PC-3 (cell line): ENCODE measurements at regions not wholly inside any gene's neighbourhood (a gene's known extent, or its start where the extent isn't known, plus 50 kb on each side); places are given as distances from the start of the nearest gene placed in this dataset.

Experiments used
- ATAC-seq: fragments of 200-7000 bp; cut with Tn5 transposase; 2 replicates; pipeline ENCODE4 v1.9.1; 2020; ENCODE audit warnings: mild to moderate bottlenecking, moderate library complexity
- BruUV-seq: library from RNA; stranded (reverse); fragments of 400-500 nt; replicated peaks from 2 replicates; lab custom pipeline; 2021; lab: Mats Ljungman, UMichigan
- CTCF ChIA-PET: fragments of 300-600 bp; sonication (Branson Sonifier 250); formaldehyde crosslinking; loops from one replicate; lab custom pipeline; 2022; ENCODE audit warnings: antibody characterized with exemption; lab: Charles Lee
- POLR2A ChIA-PET: fragments of 300-600 bp; sonication (Branson Sonifier 250); formaldehyde crosslinking; loops from one replicate; lab custom pipeline; 2022; ENCODE audit warnings: antibody characterized with exemption; ENCODE audit not compliant: unreplicated experiment; lab: Charles Lee
- DNase-seq: peaks from one replicate; pipeline ENCODE4 v3.0.0-alpha.2; 2015
- H2AFZ ChIP-seq: fragments of 300-600 bp; sonication (generic); 2 replicates; pipeline ENCODE4 v1.6.0; 2016; ENCODE audit warnings: antibody characterized with exemption, low read length
- H3F3A ChIP-seq: fragments of 300-600 bp; sonication (generic); one replicate; pipeline ENCODE4 v1.6.0; 2017; ENCODE audit warnings: antibody characterized with exemption, low read length, control low read depth, mild to moderate bottlenecking; ENCODE audit not compliant: unreplicated experiment
- H3K27ac ChIP-seq: fragments of 300-600 bp; sonication (generic); 2 replicates; pipeline ENCODE4 v1.5.1; 2016; ENCODE audit warnings: mild to moderate bottlenecking, low read length
- H3K27me3 ChIP-seq: fragments of 300-600 bp; sonication (generic); 2 replicates; pipeline ENCODE4 v1.6.1; 2016; ENCODE audit warnings: low read length, mixed read lengths
- H3K36me3 ChIP-seq: fragments of 300-600 bp; sonication (generic); 2 replicates; pipeline ENCODE4 v1.6.1; 2016; ENCODE audit warnings: low read depth, mixed run types, low read length, mixed read lengths
- H3K4me1 ChIP-seq: fragments of 300-600 bp; sonication (generic); 2 replicates; pipeline ENCODE4 v1.5.1; 2016; ENCODE audit warnings: low read length; ENCODE audit not compliant: insufficient read depth
- H3K4me2 ChIP-seq: fragments of 300-600 bp; sonication (generic); 2 replicates; pipeline ENCODE4 v1.6.0; 2016; ENCODE audit warnings: low read length
- H3K4me3 ChIP-seq: fragments of 300-600 bp; sonication (generic); 2 replicates; pipeline ENCODE4 v1.5.1; 2016; ENCODE audit warnings: mild to moderate bottlenecking, low read length, mixed read lengths
- H3K79me2 ChIP-seq: fragments of 300-600 bp; sonication (generic); 2 replicates; pipeline ENCODE4 v1.6.1; 2017; ENCODE audit warnings: low read length, mixed read lengths
- H3K9ac ChIP-seq: fragments of 300-600 bp; sonication (generic); 2 replicates; pipeline ENCODE4 v1.6.0; 2016; ENCODE audit warnings: mild to moderate bottlenecking, low read length
- H3K9me2 ChIP-seq: fragments of 300-600 bp; sonication (generic); replicated peaks from 2 replicates; pipeline ENCODE4 v1.6.1; 2016; ENCODE audit warnings: mixed run types, low read length, mixed read lengths
- H3K9me3 ChIP-seq: fragments of 300-600 bp; sonication (generic); 2 replicates; pipeline ENCODE4 v1.6.1; 2016; ENCODE audit warnings: low read length, mixed read lengths
- H4K20me1 ChIP-seq: fragments of 300-600 bp; sonication (generic); 2 replicates; pipeline ENCODE4 v1.6.1; 2016; ENCODE audit warnings: low read length, mixed read lengths
- CTCF ChIP-seq: fragments of 300-600 bp; sonication (generic); conservative IDR thresholded peaks from 2 replicates; pipeline ENCODE4 v1.5.1; 2017; ENCODE audit warnings: antibody characterized with exemption, low read depth, mild to moderate bottlenecking, low read length
- EZH2 ChIP-seq: fragments of 300-600 bp; sonication (generic); IDR thresholded peaks from one replicate; pipeline ENCODE4 v1.6.1; 2017; ENCODE audit warnings: antibody characterized with exemption, mild to moderate bottlenecking, low read length; ENCODE audit not compliant: unreplicated experiment
- EZH2phosphoT487 ChIP-seq: fragments of 300-600 bp; sonication (generic); IDR thresholded peaks from 2 replicates; pipeline ENCODE4 v1.6.1; 2018; ENCODE audit warnings: mild to moderate bottlenecking, antibody characterized with exemption, low read length, borderline replicate concordance
- intact Hi-C: fragments of 100-400 bp; cut with micrococcal nuclease; formaldehyde crosslinking; loops from 2 replicates; pipeline ENCODE4 v1.9.0; 2023

GRCh38 chr6:55654445-55654844 lies 75.5 kb upstream of the HMGCLL1 start:
- POLR2A ChIA-PET, result no interaction called here
- Histone ChIP-seq H3F3A (no peaks in the 10 kb centered on the region), H3K9me3 (no peaks in the 10 kb centered on the region), H3K27me3 (no peaks in the 10 kb centered on the region), H3K4me3 (no peak overlapping the region), H3K36me3 (no peaks in the 10 kb centered on the region), H3K27ac (no peak overlapping the region), H3K4me1 (no peaks in the 10 kb centered on the region), H2AFZ (no peak overlapping the region), H3K9ac (no peak overlapping the region), H3K9me2 (no peaks in the 10 kb centered on the region), H4K20me1 (no peaks in the 10 kb centered on the region), H3K4me2 (no peak overlapping the region), H3K79me2 (no peaks in the 10 kb centered on the region)
- TF ChIP-seq EZH2 (no peak), EZH2phosphoT487 (no peak), CTCF (no peak)
- no peak for DNase-seq
- CTCF ChIA-PET, result no interaction called here
- no peak for ATAC-seq
- intact Hi-C loops, result no loop called here
- BruUV-seq, result no TSS peak

- no peak for TF ChIP-seq CTCF
- no peak for TF ChIP-seq EZH2
- TF ChIP-seq EZH2phosphoT487, result no peak
- H3K4me1 ChIP-seq, result no peaks in the 10 kb centered on the region
- no peak overlapping the region for H3K27ac ChIP-seq
- POLR2A ChIA-PET, result no interaction called here
- no peaks in the 10 kb centered on the region for H3K79me2 ChIP-seq
- H3K9ac ChIP-seq, result no peak overlapping the region
- BruUV-seq, result no TSS peak
- H3K4me2 ChIP-seq, result no peak overlapping the region
- no peaks in the 10 kb centered on the region for H3K27me3 ChIP-seq
- no peak overlapping the region for H3K4me3 ChIP-seq
- no peak for DNase-seq
- no peaks in the 10 kb centered on the region for H3K9me3 ChIP-seq
- no peak for ATAC-seq
- H2AFZ ChIP-seq, result no peak overlapping the region
- H3F3A ChIP-seq, result no peaks in the 10 kb centered on the region
- no peaks in the 10 kb centered on the region for H4K20me1 ChIP-seq
- intact Hi-C loops, result no loop called here
- CTCF ChIA-PET, result no interaction called here
- no peaks in the 10 kb centered on the region for H3K36me3 ChIP-seq
- H3K9me2 ChIP-seq, result no peaks in the 10 kb centered on the region
Observed at GRCh38 chr6:55652429-55652828, 73.4 kb upstream of the HMGCLL1 start.

- no peak for ATAC-seq
- POLR2A ChIA-PET, result no interaction called here
- DNase-seq, result no peak
- Histone ChIP-seq H3K27me3 (no peaks in the 10 kb centered on the region), H3F3A (no peaks in the 10 kb centered on the region), H4K20me1 (no peaks in the 10 kb centered on the region), H3K9ac (no peak overlapping the region), H3K27ac (no peak overlapping the region), H3K4me1 (no peaks in the 10 kb centered on the region), H3K36me3 (no peaks in the 10 kb centered on the region), H2AFZ (no peak overlapping the region), H3K4me3 (no peak overlapping the region), H3K4me2 (no peak overlapping the region), H3K9me3 (no peaks in the 10 kb centered on the region), H3K9me2 (no peaks in the 10 kb centered on the region), H3K79me2 (no peaks in the 10 kb centered on the region)
- BruUV-seq, result no TSS peak
- TF ChIP-seq EZH2 (no peak), EZH2phosphoT487 (no peak), CTCF (no peak)
- CTCF ChIA-PET, result no interaction called here
- intact Hi-C loops, result no loop called here
Observed at GRCh38 chr6:55651015-55651414, 72.0 kb upstream of the HMGCLL1 start.
